MCF 10A (cell line): ENCODE measurements at regions not wholly inside any gene's neighbourhood (a gene's known extent, or its start where the extent isn't known, plus 50 kb on each side); places are given as distances from the start of the nearest gene placed in this dataset.

Source experiments
- BruUV-seq: library from RNA; stranded (reverse); fragments of 400-500 nt; replicated peaks from 2 replicates; lab custom pipeline; 2021; lab: Mats Ljungman, UMichigan
- CTCF ChIA-PET: fragments of 300-600 bp; sonication (Branson Sonifier 250); formaldehyde crosslinking; extraction: SDS; loops from one replicate; lab custom pipeline; 2021; ENCODE audit warnings: antibody characterized with exemption, inconsistent platforms; lab: Yijun Ruan, JAX
- POLR2A ChIA-PET: fragments of 300-600, 350-650 bp; sonication (Branson Sonifier 250); formaldehyde crosslinking; extraction: SDS; loops from one replicate; lab custom pipeline; 2020; ENCODE audit warnings: antibody characterized with exemption, inconsistent platforms; lab: Yijun Ruan, JAX
- DNase-seq: peaks from one replicate; pipeline ENCODE4 v3.0.0-alpha.2; 2018; ENCODE audit not compliant: unreplicated experiment
- H3K27ac Mint-ChIP-seq: one replicate; pipeline ENCODE4 v1.8.0; 2022; ENCODE audit warnings: mild to moderate bottlenecking, low read depth, mixed read lengths; ENCODE audit not compliant: unreplicated experiment
- H3K27me3 Mint-ChIP-seq: one replicate; pipeline ENCODE4 v1.8.0; 2022; ENCODE audit warnings: mixed read lengths; ENCODE audit not compliant: insufficient read depth, unreplicated experiment
- H3K36me3 Mint-ChIP-seq: one replicate; pipeline ENCODE4 v1.8.0; 2022; ENCODE audit warnings: mild to moderate bottlenecking, moderate library complexity, mixed read lengths; ENCODE audit not compliant: insufficient read depth, unreplicated experiment
- H3K4me1 Mint-ChIP-seq: one replicate; pipeline ENCODE4 v1.8.0; 2022; ENCODE audit warnings: mixed read lengths; ENCODE audit not compliant: insufficient read depth, unreplicated experiment
- H3K4me3 Mint-ChIP-seq: one replicate; pipeline ENCODE4 v1.8.0; 2022; ENCODE audit warnings: mild to moderate bottlenecking, moderate library complexity, mixed read lengths; ENCODE audit not compliant: unreplicated experiment
- H3K9me3 Mint-ChIP-seq: one replicate; pipeline ENCODE4 v1.8.0; 2022; ENCODE audit warnings: mixed read lengths; ENCODE audit not compliant: unreplicated experiment
- intact Hi-C: fragments of 100-400 bp; cut with micrococcal nuclease; formaldehyde crosslinking; loops from 2 replicates; pipeline ENCODE4 v1.14.1; 2022
- TF ChIP-seq, protein P1 (sequence below): fragments of 200-600 bp; IDR thresholded peaks from one replicate; pipeline ENCODE4 v1.8.0; 2022; ENCODE audit warnings: antibody characterized with exemption, mild to moderate bottlenecking; ENCODE audit not compliant: unreplicated experiment

DNA sequence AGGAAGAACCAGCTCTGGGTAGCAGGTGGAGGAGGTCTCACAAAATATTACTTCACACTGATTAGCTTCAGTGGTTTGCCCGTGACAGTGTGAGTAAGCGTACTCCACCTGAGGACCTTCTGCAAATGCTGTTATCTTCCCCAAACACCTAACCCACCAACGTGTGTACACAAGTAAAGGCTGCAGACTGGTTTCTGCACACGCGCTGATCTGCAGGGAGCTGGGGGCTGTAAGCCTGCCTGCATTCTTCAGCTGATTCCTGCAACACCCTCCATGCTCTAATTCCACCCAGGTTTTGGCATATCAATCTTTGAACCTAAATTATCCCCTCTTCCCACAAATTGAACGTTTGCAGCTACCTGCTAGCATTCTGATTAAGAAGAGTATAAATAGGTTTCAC is 820.2 kb downstream of the TRIML1 start:
- H3K4me3 Mint-ChIP-seq = no peak overlapping the region
- intact Hi-C loops = no loop called here
- ChIA-PET CTCF (interaction anchor here (0.8 to 0.9 kb wide), 2 partner anchors 10 to 242 kb away, joined by 3 read pairs; no protein-coding TSS in a partner anchor), POLR2A (no interaction called here)
- H3K4me1 Mint-ChIP-seq = no peaks in the 10 kb centered on the region
- BruUV-seq = no TSS peak
- no peak overlapping the region for H3K27ac Mint-ChIP-seq
- DNase-seq = no peak
- no peaks in the 10 kb centered on the region for H3K36me3 Mint-ChIP-seq
- no peaks in the 10 kb centered on the region for H3K27me3 Mint-ChIP-seq
- TF ChIP-seq, protein P1, sequence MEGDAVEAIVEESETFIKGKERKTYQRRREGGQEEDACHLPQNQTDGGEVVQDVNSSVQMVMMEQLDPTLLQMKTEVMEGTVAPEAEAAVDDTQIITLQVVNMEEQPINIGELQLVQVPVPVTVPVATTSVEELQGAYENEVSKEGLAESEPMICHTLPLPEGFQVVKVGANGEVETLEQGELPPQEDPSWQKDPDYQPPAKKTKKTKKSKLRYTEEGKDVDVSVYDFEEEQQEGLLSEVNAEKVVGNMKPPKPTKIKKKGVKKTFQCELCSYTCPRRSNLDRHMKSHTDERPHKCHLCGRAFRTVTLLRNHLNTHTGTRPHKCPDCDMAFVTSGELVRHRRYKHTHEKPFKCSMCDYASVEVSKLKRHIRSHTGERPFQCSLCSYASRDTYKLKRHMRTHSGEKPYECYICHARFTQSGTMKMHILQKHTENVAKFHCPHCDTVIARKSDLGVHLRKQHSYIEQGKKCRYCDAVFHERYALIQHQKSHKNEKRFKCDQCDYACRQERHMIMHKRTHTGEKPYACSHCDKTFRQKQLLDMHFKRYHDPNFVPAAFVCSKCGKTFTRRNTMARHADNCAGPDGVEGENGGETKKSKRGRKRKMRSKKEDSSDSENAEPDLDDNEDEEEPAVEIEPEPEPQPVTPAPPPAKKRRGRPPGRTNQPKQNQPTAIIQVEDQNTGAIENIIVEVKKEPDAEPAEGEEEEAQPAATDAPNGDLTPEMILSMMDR = no peak
- H3K9me3 Mint-ChIP-seq = no peaks in the 10 kb centered on the region

DNA sequence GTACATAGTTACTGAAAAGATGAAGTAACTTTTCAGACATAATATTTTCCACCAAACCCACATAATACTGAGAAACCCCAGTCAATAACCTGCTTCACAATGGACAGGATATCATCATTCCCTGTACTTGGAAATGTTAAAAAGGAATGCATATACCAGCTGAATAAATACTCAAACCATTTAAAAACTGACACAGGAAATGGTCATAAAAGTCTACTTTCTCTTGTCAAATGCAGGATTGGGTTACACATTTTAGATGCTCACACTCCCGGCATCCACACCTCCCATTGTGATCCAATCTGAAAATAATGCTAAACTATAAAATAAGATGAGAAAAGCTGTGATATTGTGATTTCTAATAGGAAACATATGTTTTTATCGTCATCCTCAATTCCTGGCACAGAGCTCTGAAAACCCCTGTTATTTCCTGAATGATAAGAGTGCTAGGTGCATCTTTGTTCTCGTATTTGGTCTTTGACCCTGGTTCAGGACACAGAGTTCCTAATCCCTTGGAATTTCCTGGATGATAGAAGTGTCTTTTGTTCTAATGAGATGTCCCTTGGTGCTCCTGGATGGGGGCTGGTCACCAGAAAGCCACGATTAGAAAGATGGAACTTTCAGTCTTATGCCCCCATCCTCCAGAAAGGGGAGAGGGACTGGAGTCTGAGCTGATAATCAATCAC is 821.3 kb downstream of the TRIML1 start:
- H3K27ac Mint-ChIP-seq = no peak overlapping the region
- no peaks in the 10 kb centered on the region for H3K27me3 Mint-ChIP-seq
- intact Hi-C loops = no loop called here
- ChIA-PET POLR2A (no interaction called here), CTCF (interaction anchor here (1.0 kb wide), 1 partner anchor 11 kb away, joined by 4 read pairs; no protein-coding TSS in a partner anchor)
- H3K4me3 Mint-ChIP-seq = no peak overlapping the region
- TF ChIP-seq, protein P1 = no peak
- no peak for DNase-seq
- no TSS peak for BruUV-seq
- H3K9me3 Mint-ChIP-seq = peaks cover 7% of the 10 kb centered on the region
- H3K36me3 Mint-ChIP-seq = no peaks in the 10 kb centered on the region
- no peaks in the 10 kb centered on the region for H3K4me1 Mint-ChIP-seq

DNA sequence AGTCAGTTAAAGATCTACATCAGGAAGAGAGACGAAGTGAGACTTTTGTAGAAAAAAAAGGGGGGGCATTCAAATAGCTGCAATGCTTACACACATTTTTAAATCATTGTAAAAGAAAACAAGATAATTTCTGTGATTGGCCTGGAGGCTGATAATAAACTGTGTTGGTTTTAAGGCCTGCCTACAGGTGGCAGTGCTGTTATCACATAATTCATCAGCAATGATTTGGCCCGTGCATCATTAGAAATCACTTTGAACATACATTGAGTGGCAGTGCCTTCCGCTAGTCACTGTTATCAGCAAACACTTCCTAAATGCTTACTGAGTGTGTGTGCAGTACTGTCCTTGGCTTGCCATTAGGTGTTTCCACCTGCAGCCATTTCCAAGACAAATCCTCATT is 831.9 kb downstream of the TRIML1 start:
- Mint-ChIP-seq H3K27me3 (no peaks in the 10 kb centered on the region), H3K27ac (no peak overlapping the region), H3K4me3 (no peak overlapping the region), H3K9me3 (no peaks in the 10 kb centered on the region), H3K4me1 (no peaks in the 10 kb centered on the region), H3K36me3 (no peaks in the 10 kb centered on the region)
- TF ChIP-seq, protein P1 = peak; percentile 36
- no TSS peak for BruUV-seq
- intact Hi-C loops = loop anchor here (1.0 kb wide), 2 partner anchors 153 to 231 kb away; no protein-coding TSS in a partner anchor
- CTCF ChIA-PET = interaction anchor here (0.8 to 3.6 kb wide), 17 partner anchors 10 to 932 kb away, joined by 3 to 29 read pairs (median 4); no protein-coding TSS in a partner anchor
- peak; percentile 57 for DNase-seq
- POLR2A ChIA-PET = interaction anchor here (0.6 kb wide), 1 partner anchor 244 kb away, joined by 3 read pairs; no protein-coding TSS in a partner anchor

DNA sequence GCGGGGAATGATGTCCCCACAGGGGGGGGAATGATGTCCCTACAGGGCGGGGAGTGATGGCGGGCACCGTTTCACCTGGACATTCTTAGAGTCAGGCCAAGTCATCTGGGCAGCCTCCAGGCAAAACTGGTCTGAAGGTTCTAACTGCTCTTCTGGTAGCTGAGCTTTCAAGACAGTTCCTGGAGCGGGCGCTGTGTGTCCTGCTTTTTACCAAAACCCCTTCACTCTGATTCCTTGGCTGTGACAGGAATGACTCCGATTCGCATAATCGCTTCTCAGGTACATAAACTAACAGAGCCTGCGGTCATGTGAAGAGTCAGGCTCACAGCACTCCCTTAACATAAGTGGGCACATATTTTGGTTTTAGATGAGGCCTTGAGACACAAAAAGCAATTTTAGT is 836.0 kb downstream of the TRIML1 start:
- Mint-ChIP-seq H3K4me3 (no peak overlapping the region), H3K9me3 (no peaks in the 10 kb centered on the region), H3K27me3 (no peaks in the 10 kb centered on the region), H3K27ac (no peak overlapping the region), H3K4me1 (peaks cover 14% of the 10 kb centered on the region), H3K36me3 (no peaks in the 10 kb centered on the region)
- TF ChIP-seq, protein P1 = no peak
- BruUV-seq = no TSS peak
- no peak for DNase-seq
- CTCF ChIA-PET = interaction anchor here (0.7 to 0.8 kb wide), 2 partner anchors 14 to 115 kb away, joined by 3 read pairs; no protein-coding TSS in a partner anchor
- intact Hi-C loops = no loop called here
- POLR2A ChIA-PET = no interaction called here
